ENCODE measurements at regions not wholly inside any gene's neighbourhood (a gene's known extent, or its start where the extent isn't known, plus 50 kb on each side); places are given as distances from the start of the nearest gene placed in this dataset.
"Not testable (repeated sequence)": the region's sequence is repeated elsewhere in the genome, so short reads cannot be mapped to it uniquely, and the experiment has no call there.

GRCh38 chr5:18765304-18765703 lies 1131.0 kb downstream of the TAF11L14 start:
- no peak for DNase-seq
- in situ Hi-C loops (cut with MboI; ENCODE audit: low pct_unique_long_range_greater_than_20kb, low sequenced_read_pairs): no loop called here

GRCh38 chr5:18771097-18771610 lies 1136.9 kb downstream of the TAF11L14 start:
- in situ Hi-C loops (cut with MboI; ENCODE audit: low pct_unique_long_range_greater_than_20kb, low sequenced_read_pairs): no loop called here
- DNase-seq: no peak

- DNase-seq: no peak
- in situ Hi-C loops (cut with MboI; ENCODE audit: low pct_unique_long_range_greater_than_20kb, low sequenced_read_pairs): no loop called here
Observed at GRCh38 chr5:18772475-18772874, 1138.2 kb downstream of the TAF11L14 start.

GRCh38 chr5:18778225-18778624 lies 1144.0 kb downstream of the TAF11L14 start:
- no peak for DNase-seq
- in situ Hi-C loops (cut with MboI; ENCODE audit: low pct_unique_long_range_greater_than_20kb, low sequenced_read_pairs): no loop called here

- in situ Hi-C loops (cut with MboI; ENCODE audit: low pct_unique_long_range_greater_than_20kb, low sequenced_read_pairs): no loop called here
- no peak for DNase-seq
Observed at GRCh38 chr5:18789218-18789998, 1155.1 kb downstream of the TAF11L14 start.

GRCh38 chr5:18792145-18792544 lies 1157.9 kb downstream of the TAF11L14 start:
- in situ Hi-C loops (cut with MboI; ENCODE audit: low pct_unique_long_range_greater_than_20kb, low sequenced_read_pairs): no loop called here
- DNase-seq: no peak

GRCh38 chr5:18797222-18797621 lies 1163.0 kb downstream of the TAF11L14 start:
- in situ Hi-C loops (cut with MboI; ENCODE audit: low pct_unique_long_range_greater_than_20kb, low sequenced_read_pairs): no loop called here
- DNase-seq: no peak

GRCh38 chr5:18798058-18798457 lies 1163.8 kb downstream of the TAF11L14 start:
- DNase-seq: no peak
- in situ Hi-C loops (cut with MboI; ENCODE audit: low pct_unique_long_range_greater_than_20kb, low sequenced_read_pairs): no loop called here

- no peak for DNase-seq
- in situ Hi-C loops (cut with MboI; ENCODE audit: low pct_unique_long_range_greater_than_20kb, low sequenced_read_pairs): no loop called here
Observed at GRCh38 chr5:18799482-18800128, 1165.3 kb downstream of the TAF11L14 start.

GRCh38 chr5:18800293-18801025 lies 1166.2 kb downstream of the TAF11L14 start:
- no peak for DNase-seq

GRCh38 chr5:18801413-18801812 lies 1167.2 kb downstream of the TAF11L14 start:
- in situ Hi-C loops (cut with MboI; ENCODE audit: low pct_unique_long_range_greater_than_20kb, low sequenced_read_pairs); DNase-seq: not testable (repeated sequence)

More at GRCh38 chr5:18800293-18801025, 1166.2 kb downstream of the TAF11L14 start:
- in situ Hi-C loops (cut with MboI; ENCODE audit: low pct_unique_long_range_greater_than_20kb, low sequenced_read_pairs): no loop called here

GRCh38 chr5:18802336-18802735 lies 1168.1 kb downstream of the TAF11L14 start:
- in situ Hi-C loops (cut with MboI; ENCODE audit: low pct_unique_long_range_greater_than_20kb, low sequenced_read_pairs): no loop called here

GRCh38 chr5:18805376-18805775 lies 1171.1 kb downstream of the TAF11L14 start:
- in situ Hi-C loops (cut with MboI; ENCODE audit: low pct_unique_long_range_greater_than_20kb, low sequenced_read_pairs): no loop called here
- DNase-seq: no peak

More at GRCh38 chr5:18802336-18802735, 1168.1 kb downstream of the TAF11L14 start:
- no peak for DNase-seq

GRCh38 chr5:18807256-18808149 lies 1173.2 kb downstream of the TAF11L14 start:
- in situ Hi-C loops (cut with MboI; ENCODE audit: low pct_unique_long_range_greater_than_20kb, low sequenced_read_pairs): no loop called here
- DNase-seq: no peak

- in situ Hi-C loops (cut with MboI; ENCODE audit: low pct_unique_long_range_greater_than_20kb, low sequenced_read_pairs): no loop called here
- no peak for DNase-seq
Observed at GRCh38 chr5:18811661-18812060, 1176.3 kb downstream of the CDH18 start.

- DNase-seq: no peak
- in situ Hi-C loops (cut with MboI; ENCODE audit: low pct_unique_long_range_greater_than_20kb, low sequenced_read_pairs): no loop called here
Observed at GRCh38 chr5:18828351-18828750, 1159.6 kb downstream of the CDH18 start.

- in situ Hi-C loops (cut with MboI; ENCODE audit: low pct_unique_long_range_greater_than_20kb, low sequenced_read_pairs): no loop called here
- no peak for DNase-seq
Observed at GRCh38 chr5:18829539-18829938, 1158.5 kb downstream of the CDH18 start.

- in situ Hi-C loops (cut with MboI; ENCODE audit: low pct_unique_long_range_greater_than_20kb, low sequenced_read_pairs): no loop called here
- no peak for DNase-seq
Observed at GRCh38 chr5:18850216-18850615, 1137.8 kb downstream of the CDH18 start.

- in situ Hi-C loops (cut with MboI; ENCODE audit: low pct_unique_long_range_greater_than_20kb, low sequenced_read_pairs): no loop called here
Observed at GRCh38 chr5:18872978-18873377, 1115.0 kb downstream of the CDH18 start.

More at GRCh38 chr5:18872978-18873377, 1115.0 kb downstream of the CDH18 start:
- no peak for DNase-seq

All from KBM-7 (cell line).